ENCODE measurements at regions not wholly inside any gene's neighbourhood (a gene's known extent, or its start where the extent isn't known, plus 50 kb on each side); places are given as distances from the start of the nearest gene placed in this dataset.
"Not testable (repeated sequence)": the region's sequence is repeated elsewhere in the genome, so short reads cannot be mapped to it uniquely, and the experiment has no call there.

DNA sequence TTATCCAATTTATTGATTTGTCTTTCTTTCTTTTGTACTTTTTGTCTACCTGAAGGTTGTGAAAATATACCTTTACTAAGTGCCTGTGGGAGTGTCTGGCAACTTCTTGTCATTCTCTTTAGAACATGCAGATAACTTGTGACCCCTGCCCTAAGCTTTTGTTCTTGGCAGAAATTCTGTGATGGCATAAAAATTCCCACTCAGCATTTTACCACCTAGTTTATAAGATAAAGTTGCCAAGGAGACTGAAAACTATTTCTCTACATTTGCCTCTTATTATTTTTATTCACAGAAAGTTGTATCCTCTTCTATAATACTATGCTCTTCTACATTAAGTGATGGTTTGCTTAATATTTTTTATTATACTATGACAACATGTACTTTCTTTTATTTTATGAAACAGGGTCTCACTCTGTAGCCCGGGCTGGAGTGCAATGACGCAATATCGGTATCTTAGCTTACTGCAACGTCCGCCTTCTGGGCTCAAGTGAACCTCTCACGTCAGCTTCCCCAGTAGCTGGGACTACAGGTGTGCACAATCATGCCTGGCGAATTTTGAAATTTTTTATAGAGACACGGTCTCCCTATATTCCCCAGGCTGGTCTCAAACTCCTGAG is 683.5 kb downstream of the ANKRD7 start:
- no peak for DNase-seq

DNA sequence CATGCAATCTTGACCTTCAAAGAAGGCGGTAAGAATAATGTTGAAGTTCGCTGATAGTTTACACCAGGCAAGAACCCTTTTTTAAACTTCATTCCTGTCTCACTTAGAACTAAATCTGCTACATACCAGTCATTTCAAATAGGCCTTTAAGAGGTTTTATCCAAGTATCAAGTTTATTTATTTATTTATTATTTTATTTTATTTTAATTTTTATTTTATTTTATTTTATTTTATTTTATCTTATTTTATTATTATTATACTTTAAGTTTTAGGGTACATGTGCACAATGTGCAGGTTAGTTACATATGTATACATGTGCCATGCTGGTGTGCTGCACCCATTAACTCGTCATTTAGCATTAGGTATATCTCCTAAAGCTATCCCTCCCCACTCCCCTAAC is 691.6 kb downstream of the ANKRD7 start:
- not testable (repeated sequence) for DNase-seq

- DNase-seq, result no peak
Measured at GRCh38 chr7:118918556-118918955, 694.1 kb downstream of the ANKRD7 start.

GRCh38 chr7:118938845-118939244 is 714.3 kb downstream of the ANKRD7 start:
- no peak for DNase-seq

DNA sequence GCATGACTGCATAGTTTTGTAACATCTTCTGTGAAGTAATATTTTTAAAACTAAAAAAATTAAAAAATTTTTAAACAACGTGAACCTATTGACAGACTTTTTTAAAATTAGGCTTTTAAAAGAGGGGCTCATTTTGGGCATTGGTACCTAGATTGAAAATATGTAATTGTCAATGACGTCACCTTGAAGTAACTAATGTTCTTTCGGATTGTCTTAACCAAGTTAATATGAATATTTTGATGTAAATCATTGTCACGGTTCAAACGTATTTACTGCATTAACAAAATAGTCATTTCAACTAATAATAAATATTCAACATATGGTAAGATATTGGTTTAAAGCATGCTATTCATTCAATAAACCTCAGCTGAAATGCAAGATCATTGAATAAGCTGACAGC is 719.8 kb downstream of the ANKRD7 start:
- DNase-seq, result no peak

DNA sequence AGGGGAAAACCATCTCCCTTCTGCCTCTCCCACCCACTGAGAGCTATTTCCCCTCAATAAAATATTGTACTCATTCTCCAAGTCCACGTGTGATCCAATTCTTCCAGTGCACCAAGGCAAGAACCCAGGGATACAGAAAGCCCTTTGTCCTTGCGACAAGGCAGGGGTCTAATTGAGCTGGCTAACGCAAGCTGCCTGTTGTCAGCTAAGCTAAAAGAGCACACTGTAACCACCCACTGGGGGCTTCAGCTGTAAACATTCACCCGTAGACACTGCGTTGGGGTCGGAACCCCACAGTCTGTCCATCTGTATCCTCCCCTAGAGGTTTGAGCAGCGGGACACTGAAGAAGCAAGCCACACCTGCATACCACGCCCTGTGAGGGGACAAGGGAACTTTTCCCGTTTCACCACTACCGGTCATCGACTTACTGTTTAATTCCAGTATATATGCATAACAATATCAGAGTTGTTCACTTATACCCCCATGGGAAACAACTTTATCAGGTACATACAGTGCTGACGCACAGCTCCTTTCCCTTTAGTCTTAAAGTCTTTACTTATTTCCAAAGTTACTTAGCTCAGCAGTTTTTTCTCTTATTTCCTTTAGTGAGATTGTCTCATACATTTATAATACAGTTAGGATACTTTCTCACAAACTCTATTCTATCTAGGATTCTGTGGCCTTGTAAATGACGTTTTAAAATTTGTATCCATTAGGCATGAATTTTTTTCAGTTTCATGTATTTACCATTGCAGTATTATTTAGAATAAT is 721.6 kb downstream of the ANKRD7 start:
- DNase-seq, result no peak

GRCh38 chr7:118948508-118948907 is 724.0 kb downstream of the ANKRD7 start:
- no peak for DNase-seq

GRCh38 chr7:118949031-118949430 is 724.5 kb downstream of the ANKRD7 start:
- DNase-seq, result no peak

DNA sequence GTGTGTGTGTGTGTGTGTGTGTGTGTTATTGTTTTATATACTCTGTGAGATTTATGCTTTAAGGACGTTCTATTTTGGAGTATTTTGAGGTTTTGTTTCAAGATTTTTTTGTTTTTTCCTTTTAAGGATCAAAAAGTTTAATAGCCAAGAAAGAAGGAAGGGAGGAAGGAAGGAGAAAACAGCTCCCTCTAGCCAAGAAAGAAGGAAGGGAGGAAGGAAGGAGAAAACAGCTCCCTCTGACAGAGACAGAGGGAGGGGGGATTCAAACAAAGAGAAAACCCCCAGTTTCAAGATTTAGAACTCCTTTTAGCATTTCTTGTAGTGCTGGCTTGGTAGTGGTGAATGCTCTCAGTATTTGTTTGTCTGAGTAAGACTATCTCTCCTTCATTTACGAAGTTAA is 731.8 kb downstream of the ANKRD7 start:
- not testable (repeated sequence) for DNase-seq

- no peak for DNase-seq
Measured at GRCh38 chr7:118969370-118969769, 744.9 kb downstream of the ANKRD7 start.

GRCh38 chr7:118971706-118972105 is 747.2 kb downstream of the ANKRD7 start:
- DNase-seq, result no peak

GRCh38 chr7:118974836-118975235 is 750.3 kb downstream of the ANKRD7 start:
- no peak for DNase-seq

GRCh38 chr7:118995350-118995749 is 770.8 kb downstream of the ANKRD7 start:
- DNase-seq, result no peak

DNA sequence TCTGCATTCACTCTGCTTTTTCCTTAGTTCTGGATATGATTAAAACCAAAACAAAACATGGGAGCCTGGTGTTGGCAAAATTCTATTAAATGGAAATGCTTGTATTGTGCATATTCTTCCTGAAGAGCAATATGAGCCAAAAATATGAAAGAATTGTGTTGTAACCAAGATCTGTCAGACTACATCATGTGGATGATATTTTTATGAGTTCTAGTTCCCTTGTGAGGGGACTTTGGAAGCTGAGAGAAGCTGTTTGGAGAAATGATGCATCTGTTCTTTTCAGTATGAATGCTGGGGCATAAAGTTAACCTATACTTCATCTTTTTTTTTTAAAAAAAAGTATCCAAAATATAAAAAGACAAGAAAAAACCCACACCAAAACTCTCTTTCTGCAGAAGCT is 782.7 kb downstream of the ANKRD7 start:
- DNase-seq, result no peak

- no peak for DNase-seq
Measured at GRCh38 chr7:119010635-119011034, 786.1 kb downstream of the ANKRD7 start.

- DNase-seq, result no peak
Measured at GRCh38 chr7:119026391-119026790, 801.9 kb downstream of the ANKRD7 start.

GRCh38 chr7:119028736-119029135 is 804.2 kb downstream of the ANKRD7 start:
- DNase-seq, result no peak

DNA sequence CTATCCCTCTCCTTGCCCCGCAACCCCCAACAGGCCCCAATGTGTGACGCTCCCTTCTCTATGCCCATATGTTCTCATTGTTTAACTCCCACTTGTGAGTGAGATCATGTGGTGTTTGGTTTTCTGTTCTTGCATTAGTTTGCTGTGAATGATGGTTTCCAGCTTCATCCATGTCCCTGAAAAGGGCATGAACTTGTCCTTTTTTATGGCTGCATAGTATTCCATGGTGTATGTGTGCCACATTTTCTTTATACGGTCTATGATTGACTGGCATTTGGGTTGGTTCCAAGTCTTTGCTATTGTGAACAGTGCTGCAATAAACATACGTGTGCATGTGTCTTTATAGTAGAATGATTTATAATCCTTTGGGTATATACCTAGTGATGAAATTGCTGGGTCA is 807.6 kb downstream of the ANKRD7 start:
- DNase-seq, result not testable (repeated sequence)

DNA sequence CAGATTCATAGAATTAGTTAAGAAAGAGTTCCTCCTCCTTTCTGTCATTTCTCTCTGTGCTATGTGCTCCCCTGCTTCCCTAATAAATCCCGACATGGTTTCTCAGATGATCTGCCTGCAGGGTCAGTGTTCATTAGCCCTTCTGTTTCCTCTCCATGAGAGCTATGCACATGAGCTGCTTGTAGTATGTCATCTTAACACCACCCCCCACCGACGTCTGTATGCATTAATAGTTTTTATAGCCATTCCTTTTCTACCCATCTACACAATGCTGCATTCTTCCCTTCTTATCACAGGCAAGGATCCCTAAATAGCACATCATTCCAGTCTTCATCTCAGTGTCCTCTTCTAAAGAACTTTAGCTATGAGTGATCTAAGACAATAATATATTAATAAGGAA is 809.1 kb downstream of the ANKRD7 start:
- DNase-seq, result no peak

GRCh38 chr7:119037941-119038340 is 813.4 kb downstream of the ANKRD7 start:
- DNase-seq, result no peak

DNA sequence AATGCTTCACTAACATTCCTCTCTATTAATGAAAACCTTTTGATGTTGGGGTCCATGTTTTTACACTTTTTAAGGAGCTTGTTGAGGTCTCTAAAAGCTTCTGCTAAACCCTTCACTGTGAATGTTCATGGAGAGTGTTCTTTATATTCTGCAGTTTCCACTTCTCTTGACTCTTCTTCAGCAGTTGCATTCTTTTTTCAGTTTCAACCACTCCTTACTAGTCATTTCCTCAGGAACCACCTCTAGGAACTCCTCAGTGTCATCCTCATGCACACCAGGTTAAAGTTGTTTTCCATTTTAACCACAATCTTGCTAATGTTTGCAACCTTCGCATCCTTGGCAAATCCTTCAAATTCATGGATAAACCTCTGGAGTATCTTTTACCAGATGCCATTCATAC is 821.6 kb downstream of the ANKRD7 start:
- no peak for DNase-seq

- DNase-seq, result no peak
Measured at GRCh38 chr7:119065966-119066365, 841.5 kb downstream of the ANKRD7 start.

- no peak for DNase-seq
Measured at GRCh38 chr7:119086026-119086425, 861.5 kb downstream of the ANKRD7 start.
